ENCODE measurements at regions not wholly inside any gene's neighbourhood (a gene's known extent, or its start where the extent isn't known, plus 50 kb on each side); places are given as distances from the start of the nearest gene placed in this dataset.

GRCh38 chr5:97365163-97365845, 182.3 kb upstream of the RIOK2 start:
- H3K36me3 ChIP-seq (ENCODE audit: control insufficient read depth, insufficient read depth, low read length) = no peaks in the 10 kb centered on the region; the same call in 1 of the 2 replicates
- no peak for TF ChIP-seq CTCF (IDR thresholded peaks at IDR 0.05; ENCODE audit: insufficient read depth, low read length, poor library complexity, severe bottlenecking)
- no peaks in the 10 kb centered on the region for H3K27me3 ChIP-seq (replicated peaks; ENCODE audit: control insufficient read depth, insufficient read depth, low read length)
- no peak for DNase-seq (ENCODE audit: extremely low read depth, insufficient read length)
- H3K4me3 ChIP-seq (replicated peaks; ENCODE audit: low read depth, low read length) = no peak overlapping the region

DNA sequence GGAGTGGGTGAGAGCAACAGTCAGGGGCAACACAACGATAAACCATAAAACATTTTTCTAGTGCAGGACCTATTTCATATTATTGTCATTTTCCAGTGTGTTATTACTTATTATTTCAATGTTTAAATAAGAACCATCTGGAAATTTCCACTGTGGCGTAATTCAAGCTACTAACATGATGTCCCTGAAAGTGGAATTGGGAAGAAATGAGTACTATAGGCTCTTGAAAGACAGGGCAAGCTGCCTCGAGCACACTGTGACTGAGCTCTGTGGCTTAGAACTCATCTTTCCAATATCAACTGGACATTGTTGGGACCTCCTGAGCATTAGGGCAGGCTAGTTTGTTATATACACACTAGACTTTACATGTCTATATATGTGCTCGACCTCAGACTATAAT, 182.9 kb upstream of the RIOK2 start:
- H3K27me3 ChIP-seq (replicated peaks; ENCODE audit: control insufficient read depth, insufficient read depth, low read length) = no peaks in the 10 kb centered on the region
- TF ChIP-seq CTCF (IDR thresholded peaks at IDR 0.05; ENCODE audit: insufficient read depth, low read length, poor library complexity, severe bottlenecking) = no peak
- DNase-seq (ENCODE audit: extremely low read depth, insufficient read length) = no peak
- H3K4me3 ChIP-seq (replicated peaks; ENCODE audit: low read depth, low read length) = no peak overlapping the region
- H3K36me3 ChIP-seq (ENCODE audit: control insufficient read depth, insufficient read depth, low read length) = no peaks in the 10 kb centered on the region

GRCh38 chr5:97375959-97376358, 192.9 kb upstream of the RIOK2 start:
- TF ChIP-seq CTCF (IDR thresholded peaks at IDR 0.05; ENCODE audit: insufficient read depth, low read length, poor library complexity, severe bottlenecking) = no peak
- Histone ChIP-seq H3K36me3 (ENCODE audit: control insufficient read depth, insufficient read depth, low read length) (no peaks in the 10 kb centered on the region), H3K4me3 (replicated peaks; ENCODE audit: low read depth, low read length) (no peak overlapping the region), H3K27me3 (replicated peaks; ENCODE audit: control insufficient read depth, insufficient read depth, low read length) (no peaks in the 10 kb centered on the region)
- no peak for DNase-seq (ENCODE audit: extremely low read depth, insufficient read length)

DNA sequence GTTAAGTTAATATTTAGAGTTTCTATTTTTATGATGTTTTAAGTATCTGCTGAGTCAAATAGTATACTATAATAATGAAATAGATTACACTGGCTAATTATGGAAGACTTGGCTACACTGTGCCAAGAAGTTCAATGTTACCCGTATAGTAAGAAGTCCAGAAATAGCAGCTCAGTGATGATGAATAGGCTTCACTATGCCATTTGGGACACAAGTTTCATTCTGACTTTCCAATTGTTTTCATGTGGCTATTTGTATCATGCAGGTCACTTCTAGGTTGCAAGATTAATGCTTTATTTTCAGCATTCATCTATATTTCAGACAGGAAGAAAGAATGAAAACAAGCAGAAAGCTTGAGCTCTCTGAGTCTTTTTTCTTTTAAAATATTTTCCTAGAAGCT, 194.5 kb upstream of the RIOK2 start:
- TF ChIP-seq CTCF (IDR thresholded peaks at IDR 0.05; ENCODE audit: insufficient read depth, low read length, poor library complexity, severe bottlenecking) = no peak

DNA sequence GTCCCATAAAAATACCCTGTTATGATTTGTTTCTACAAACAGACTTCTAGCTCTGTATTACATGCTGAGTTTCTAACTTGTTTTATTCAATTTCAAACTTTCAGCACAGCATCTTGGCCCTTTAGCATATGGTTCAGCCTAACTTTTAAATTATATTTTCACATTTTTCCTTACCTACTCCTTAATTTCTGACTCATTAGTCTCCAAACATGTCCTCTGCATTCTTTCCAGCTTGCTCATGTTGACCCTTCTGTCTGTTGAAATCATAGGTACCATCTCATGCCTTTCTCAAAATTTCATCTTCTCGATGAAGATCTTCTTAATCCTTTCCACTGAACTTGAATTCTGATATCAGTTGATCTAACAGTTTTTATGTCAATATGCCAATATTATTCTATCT, 200.9 kb upstream of the RIOK2 start:
- no peaks in the 10 kb centered on the region for H3K27me3 ChIP-seq (replicated peaks; ENCODE audit: control insufficient read depth, insufficient read depth, low read length)
- H3K4me3 ChIP-seq (replicated peaks; ENCODE audit: low read depth, low read length) = no peak overlapping the region
- H3K36me3 ChIP-seq (ENCODE audit: control insufficient read depth, insufficient read depth, low read length) = no peaks in the 10 kb centered on the region
- DNase-seq (ENCODE audit: extremely low read depth, insufficient read length) = no peak
- no peak for TF ChIP-seq CTCF (IDR thresholded peaks at IDR 0.05; ENCODE audit: insufficient read depth, low read length, poor library complexity, severe bottlenecking)

More for the DNA sequence above, 194.5 kb upstream of the RIOK2 start:
- no peaks in the 10 kb centered on the region for H3K27me3 ChIP-seq (replicated peaks; ENCODE audit: control insufficient read depth, insufficient read depth, low read length)
- no peak overlapping the region for H3K4me3 ChIP-seq (replicated peaks; ENCODE audit: low read depth, low read length)
- DNase-seq (ENCODE audit: extremely low read depth, insufficient read length) = no peak
- H3K36me3 ChIP-seq (ENCODE audit: control insufficient read depth, insufficient read depth, low read length) = no peaks in the 10 kb centered on the region

DNA sequence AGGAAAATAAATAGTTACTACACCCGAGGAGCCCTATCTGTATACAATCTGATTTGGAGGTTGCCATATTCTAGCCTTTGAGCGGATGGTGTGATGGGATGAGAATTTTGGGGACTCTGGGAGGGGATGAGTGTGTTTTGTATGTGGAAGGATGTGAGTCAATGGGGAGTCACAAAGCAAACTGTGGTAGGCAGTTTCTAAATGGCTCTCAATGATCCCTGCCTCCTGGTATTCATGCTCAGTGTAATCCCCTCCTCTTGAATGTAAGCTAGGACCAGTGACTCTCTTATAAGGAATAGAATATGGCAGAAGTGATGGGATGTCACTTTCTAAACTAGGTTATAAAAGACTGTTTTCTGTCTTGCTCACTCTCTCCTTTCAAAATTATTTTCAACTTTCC, 205.7 kb upstream of the RIOK2 start:
- no peaks in the 10 kb centered on the region for H3K27me3 ChIP-seq (replicated peaks; ENCODE audit: control insufficient read depth, insufficient read depth, low read length)
- no peak for DNase-seq (ENCODE audit: extremely low read depth, insufficient read length)
- H3K36me3 ChIP-seq (ENCODE audit: control insufficient read depth, insufficient read depth, low read length) = no peaks in the 10 kb centered on the region
- no peak overlapping the region for H3K4me3 ChIP-seq (replicated peaks; ENCODE audit: low read depth, low read length)
- no peak for TF ChIP-seq CTCF (IDR thresholded peaks at IDR 0.05; ENCODE audit: insufficient read depth, low read length, poor library complexity, severe bottlenecking)
